Adrenal gland (tissue), 5 donors: ENCODE measurements at regions not wholly inside any gene's neighbourhood (a gene's known extent, or its start where the extent isn't known, plus 50 kb on each side); places are given as distances from the start of the nearest gene placed in this dataset.

ENCODE experiments used
- CTCF ChIP-seq, 6 experiments: fragments of 450-650 bp in 4 of 6; fragments of 200-600 bp in 2 of 6; sonication (generic) in 1 of 6; IDR thresholded peaks; 1 replicate in 5 of 6; 2 replicates in 1 of 6; pipeline versions ENCODE4 v1.5.1 to v1.8.0; 2016 to 2021; ENCODE audit warnings: antibody characterized with exemption in 6 of 6, mild to moderate bottlenecking in 2 of 6, moderate library complexity in 1 of 6
- POLR2A ChIP-seq, 2 donors: fragments of 450-650 bp; IDR thresholded peaks; one replicate each; pipeline ENCODE4 v1.6.1; 2017; ENCODE audit warnings: antibody characterized with exemption in 2 of 2, mild to moderate bottlenecking in 2 of 2, moderate library complexity in 1 of 2
- donor health status: DM: no; HTN: no; CAD: no.

- TF ChIP-seq POLR2A (IDR thresholded peaks at IDR 0.05): no peak
- peak; percentile 47 to 67 (median 62) for TF ChIP-seq CTCF (IDR thresholded peaks at IDR 0.05)
These were observed 584.0 kb downstream of the KCNA4 start for GRCh38 chr11:29432719-29433325.
